Ishikawa (cell line): ENCODE measurements at regions not wholly inside any gene's neighbourhood (a gene's known extent, or its start where the extent isn't known, plus 50 kb on each side); places are given as distances from the start of the nearest gene placed in this dataset.

Experiments used
- CEBPB ChIP-seq: IDR thresholded peaks from 2 replicates; pipeline ENCODE4 v1.6.1; 2012
- CREB1 ChIP-seq: IDR thresholded peaks from 2 replicates; pipeline ENCODE4 v1.6.1; 2012; ENCODE audit warnings: low read depth
- EGR1 ChIP-seq: IDR thresholded peaks from 2 replicates; pipeline ENCODE4 v1.6.1; 2012
- EP300 ChIP-seq: IDR thresholded peaks from 2 replicates; pipeline ENCODE4 v1.6.1; 2012; ENCODE audit warnings: borderline replicate concordance
- FOXM1 ChIP-seq: IDR thresholded peaks from 2 replicates; pipeline ENCODE4 v1.6.1; 2012; ENCODE audit warnings: low read depth, borderline replicate concordance
- NFIC ChIP-seq: IDR thresholded peaks from 2 replicates; pipeline ENCODE4 v1.6.1; 2012
- RAD21 ChIP-seq: IDR thresholded peaks from 2 replicates; pipeline ENCODE4 v1.6.1; 2012; ENCODE audit warnings: low read depth
- TAF1 ChIP-seq: IDR thresholded peaks from 2 replicates; pipeline ENCODE4 v1.6.1; 2012; ENCODE audit warnings: low read depth, mild to moderate bottlenecking
- TCF12 ChIP-seq: IDR thresholded peaks from 2 replicates; pipeline ENCODE4 v1.6.1; 2012; ENCODE audit warnings: low read depth
- TEAD4 ChIP-seq: IDR thresholded peaks from 2 replicates; pipeline ENCODE4 v1.6.1; 2012
- YY1 ChIP-seq: IDR thresholded peaks from 2 replicates; pipeline ENCODE4 v1.6.1; 2012; ENCODE audit warnings: low read depth
- ZBTB7A ChIP-seq: IDR thresholded peaks from 2 replicates; pipeline ENCODE4 v1.6.1; 2012; ENCODE audit warnings: low read depth
- TF ChIP-seq, protein P1 (sequence below): IDR thresholded peaks from 2 replicates; pipeline ENCODE4 v1.6.1; 2012
- TF ChIP-seq, protein P2 (sequence below): IDR thresholded peaks from 2 replicates; pipeline ENCODE4 v1.6.1; 2012; ENCODE audit warnings: low read depth, mild to moderate bottlenecking
- TF ChIP-seq, protein P3 (sequence below): IDR thresholded peaks from 2 replicates; pipeline ENCODE4 v1.6.1; 2012

DNA sequence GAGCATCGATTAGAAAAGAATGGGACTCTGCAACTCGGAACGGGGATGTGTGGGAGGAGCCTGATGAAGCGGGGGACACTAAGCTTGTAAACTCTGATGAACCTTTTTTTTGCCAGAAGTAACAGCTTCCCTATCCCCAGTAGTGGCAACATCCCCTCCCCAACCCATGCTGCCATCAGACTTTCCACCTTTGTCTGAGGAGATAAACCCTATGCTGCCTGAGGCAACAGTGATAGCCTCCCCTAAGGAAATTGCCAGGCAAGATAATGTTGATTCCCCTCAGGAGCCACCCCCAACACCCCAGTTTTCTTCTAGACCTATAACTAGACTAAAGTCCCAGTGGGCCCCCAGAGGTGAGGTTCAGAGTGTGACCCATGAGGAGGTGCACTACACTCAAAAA, 173.7 kb downstream of the AKR1D1 start:
- TF ChIP-seq CREB1 (no peak), ZBTB7A (no peak), RAD21 (no peak), TAF1 (no peak), NFIC (no peak), FOXM1 (no peak), TCF12 (no peak), TEAD4 (no peak), EP300 (no peak), YY1 (no peak), CEBPB (no peak), EGR1 (no peak)
- TF ChIP-seq, protein P1, sequence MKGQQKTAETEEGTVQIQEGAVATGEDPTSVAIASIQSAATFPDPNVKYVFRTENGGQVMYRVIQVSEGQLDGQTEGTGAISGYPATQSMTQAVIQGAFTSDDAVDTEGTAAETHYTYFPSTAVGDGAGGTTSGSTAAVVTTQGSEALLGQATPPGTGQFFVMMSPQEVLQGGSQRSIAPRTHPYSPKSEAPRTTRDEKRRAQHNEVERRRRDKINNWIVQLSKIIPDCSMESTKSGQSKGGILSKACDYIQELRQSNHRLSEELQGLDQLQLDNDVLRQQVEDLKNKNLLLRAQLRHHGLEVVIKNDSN, result no peak
- TF ChIP-seq, protein P2, sequence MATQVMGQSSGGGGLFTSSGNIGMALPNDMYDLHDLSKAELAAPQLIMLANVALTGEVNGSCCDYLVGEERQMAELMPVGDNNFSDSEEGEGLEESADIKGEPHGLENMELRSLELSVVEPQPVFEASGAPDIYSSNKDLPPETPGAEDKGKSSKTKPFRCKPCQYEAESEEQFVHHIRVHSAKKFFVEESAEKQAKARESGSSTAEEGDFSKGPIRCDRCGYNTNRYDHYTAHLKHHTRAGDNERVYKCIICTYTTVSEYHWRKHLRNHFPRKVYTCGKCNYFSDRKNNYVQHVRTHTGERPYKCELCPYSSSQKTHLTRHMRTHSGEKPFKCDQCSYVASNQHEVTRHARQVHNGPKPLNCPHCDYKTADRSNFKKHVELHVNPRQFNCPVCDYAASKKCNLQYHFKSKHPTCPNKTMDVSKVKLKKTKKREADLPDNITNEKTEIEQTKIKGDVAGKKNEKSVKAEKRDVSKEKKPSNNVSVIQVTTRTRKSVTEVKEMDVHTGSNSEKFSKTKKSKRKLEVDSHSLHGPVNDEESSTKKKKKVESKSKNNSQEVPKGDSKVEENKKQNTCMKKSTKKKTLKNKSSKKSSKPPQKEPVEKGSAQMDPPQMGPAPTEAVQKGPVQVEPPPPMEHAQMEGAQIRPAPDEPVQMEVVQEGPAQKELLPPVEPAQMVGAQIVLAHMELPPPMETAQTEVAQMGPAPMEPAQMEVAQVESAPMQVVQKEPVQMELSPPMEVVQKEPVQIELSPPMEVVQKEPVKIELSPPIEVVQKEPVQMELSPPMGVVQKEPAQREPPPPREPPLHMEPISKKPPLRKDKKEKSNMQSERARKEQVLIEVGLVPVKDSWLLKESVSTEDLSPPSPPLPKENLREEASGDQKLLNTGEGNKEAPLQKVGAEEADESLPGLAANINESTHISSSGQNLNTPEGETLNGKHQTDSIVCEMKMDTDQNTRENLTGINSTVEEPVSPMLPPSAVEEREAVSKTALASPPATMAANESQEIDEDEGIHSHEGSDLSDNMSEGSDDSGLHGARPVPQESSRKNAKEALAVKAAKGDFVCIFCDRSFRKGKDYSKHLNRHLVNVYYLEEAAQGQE, result no peak
- TF ChIP-seq, protein P3, sequence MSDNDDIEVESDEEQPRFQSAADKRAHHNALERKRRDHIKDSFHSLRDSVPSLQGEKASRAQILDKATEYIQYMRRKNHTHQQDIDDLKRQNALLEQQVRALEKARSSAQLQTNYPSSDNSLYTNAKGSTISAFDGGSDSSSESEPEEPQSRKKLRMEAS, result no peak

DNA sequence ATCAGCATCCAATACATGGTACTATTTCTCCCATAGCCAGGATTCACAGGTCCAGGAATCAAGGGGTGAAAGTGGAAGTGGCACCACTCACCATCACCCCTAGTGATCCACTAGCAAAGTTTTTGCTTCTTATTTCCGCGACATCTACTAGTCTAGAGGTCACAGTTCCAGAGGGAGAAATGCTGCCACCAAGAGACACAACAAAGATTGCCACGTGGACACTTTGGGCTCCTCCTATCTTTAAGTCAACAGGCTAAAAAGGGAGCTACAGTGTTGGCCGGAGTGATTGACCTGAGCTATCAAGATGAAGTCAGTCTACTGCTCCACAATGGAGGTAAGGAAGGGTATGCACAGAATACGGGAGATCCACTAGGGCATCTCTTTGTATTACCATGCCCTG, 178.2 kb downstream of the AKR1D1 start:
- no peak for TF ChIP-seq EP300
- TF ChIP-seq, protein P3, result no peak
- TF ChIP-seq ZBTB7A, result no peak
- no peak for TF ChIP-seq TAF1
- TF ChIP-seq EGR1, result no peak
- no peak for TF ChIP-seq YY1
- TF ChIP-seq TCF12, result no peak

DNA sequence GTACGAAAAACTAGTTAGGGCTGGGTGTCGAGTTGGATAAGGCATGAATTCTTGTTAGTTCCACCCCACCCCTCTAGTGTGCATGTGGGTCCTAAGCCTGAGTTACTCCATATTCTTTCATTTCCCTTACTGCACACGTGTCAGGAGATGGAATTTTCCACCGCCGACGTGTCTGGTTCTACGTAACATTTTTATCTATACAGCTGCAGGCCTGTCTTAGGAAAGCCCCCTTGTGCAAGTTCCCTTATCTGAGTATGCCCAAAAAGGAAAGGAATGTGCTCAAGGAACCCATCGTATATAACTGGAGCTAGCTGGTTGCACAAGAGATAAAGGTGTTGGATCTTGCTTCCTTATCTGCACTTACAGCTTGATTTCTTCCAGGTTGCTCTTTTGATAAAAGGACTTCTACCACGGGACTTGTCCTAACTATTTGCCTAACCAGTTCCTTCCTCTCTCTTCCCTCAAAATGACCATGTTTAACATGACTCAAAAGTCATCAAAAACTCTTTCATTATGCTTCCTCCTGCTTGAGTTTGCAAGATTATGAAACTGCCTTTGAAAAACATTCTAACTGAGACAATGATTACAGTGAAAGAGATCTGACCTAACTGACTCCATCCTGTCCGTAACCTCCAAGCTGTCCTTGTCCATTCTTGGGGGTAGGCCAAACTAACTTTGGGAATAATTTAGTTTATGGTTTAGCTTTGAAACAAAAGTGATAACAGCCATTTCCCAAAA, 181.4 kb downstream of the AKR1D1 start:
- TF ChIP-seq, protein P2, result no peak
- TF ChIP-seq CEBPB (no peak), TAF1 (no peak), TEAD4 (no peak), NFIC (no peak), RAD21 (no peak), YY1 (no peak), FOXM1 (no peak), ZBTB7A (no peak), EGR1 (no peak), TCF12 (no peak), CREB1 (no peak), EP300 (no peak)
- TF ChIP-seq, protein P1, result no peak
- TF ChIP-seq, protein P3, result no peak

DNA sequence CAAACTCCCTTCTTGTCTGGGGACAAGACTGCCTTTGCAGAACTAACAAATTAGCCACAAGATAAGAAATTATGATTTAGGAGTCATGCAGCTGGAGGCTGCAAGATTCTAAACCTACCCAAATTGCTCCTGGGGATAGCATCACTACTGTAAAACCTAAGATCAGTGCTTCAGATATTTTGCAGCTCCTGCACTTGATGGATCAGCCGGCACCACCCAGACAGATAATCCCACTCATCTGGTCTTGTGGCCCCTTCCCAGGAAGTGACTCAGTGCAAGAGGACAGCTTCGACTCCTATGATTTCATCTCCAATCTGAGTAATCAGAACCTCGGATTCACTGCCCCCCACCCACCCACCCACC, 181.9 kb downstream of the AKR1D1 start:
- no peak for TF ChIP-seq RAD21
- no peak for TF ChIP-seq YY1
- no peak for TF ChIP-seq EGR1
- no peak for TF ChIP-seq FOXM1
- no peak for TF ChIP-seq ZBTB7A
- TF ChIP-seq, protein P1, result no peak
- TF ChIP-seq NFIC, result no peak
- no peak for TF ChIP-seq TCF12
- TF ChIP-seq, protein P3, result no peak
- TF ChIP-seq, protein P2, result no peak
- no peak for TF ChIP-seq EP300
